ENCODE measurements at regions not wholly inside any gene's neighbourhood (a gene's known extent, or its start where the extent isn't known, plus 50 kb on each side); places are given as distances from the start of the nearest gene placed in this dataset.

DNA sequence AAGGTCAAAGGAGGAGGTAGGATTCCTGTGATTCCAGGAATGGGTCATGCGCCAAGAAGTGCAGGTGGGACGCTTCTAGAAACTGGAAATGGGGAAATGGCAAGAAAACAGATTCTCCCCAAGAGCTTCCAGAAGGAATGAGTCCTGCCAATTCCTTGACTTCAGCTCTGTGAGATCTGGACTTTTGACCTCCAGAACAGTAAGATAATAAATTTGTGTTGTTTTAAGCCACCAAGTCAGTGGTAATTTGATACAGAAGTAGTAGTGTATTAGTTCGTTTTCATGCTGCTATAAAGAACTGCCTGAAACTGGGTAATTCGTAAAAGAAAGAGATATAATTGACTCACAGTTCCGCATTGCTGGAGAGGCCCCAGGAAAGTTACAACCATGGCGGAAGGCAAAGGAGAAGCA, 178.6 kb upstream of the GALNT17 start:
- Histone ChIP-seq H3K4me3 (no peak overlapping the region), H3K27ac (no peak overlapping the region)

GRCh38 chr7:70953796-70954195, 178.1 kb upstream of the GALNT17 start:
- no peak overlapping the region for H3K4me3 ChIP-seq
- no peak overlapping the region for H3K27ac ChIP-seq

- H3K4me3 ChIP-seq = no peak overlapping the region
- H3K27ac ChIP-seq = no peak overlapping the region
Observed at GRCh38 chr7:70972693-70973092, 159.3 kb upstream of the GALNT17 start.

GRCh38 chr7:70975754-70976153, 156.2 kb upstream of the GALNT17 start:
- Histone ChIP-seq H3K4me3 (no peak overlapping the region), H3K27ac (no peak overlapping the region)

- H3K4me3 ChIP-seq = no peak overlapping the region
Observed at GRCh38 chr7:70986297-70986696, 145.6 kb upstream of the GALNT17 start.

DNA sequence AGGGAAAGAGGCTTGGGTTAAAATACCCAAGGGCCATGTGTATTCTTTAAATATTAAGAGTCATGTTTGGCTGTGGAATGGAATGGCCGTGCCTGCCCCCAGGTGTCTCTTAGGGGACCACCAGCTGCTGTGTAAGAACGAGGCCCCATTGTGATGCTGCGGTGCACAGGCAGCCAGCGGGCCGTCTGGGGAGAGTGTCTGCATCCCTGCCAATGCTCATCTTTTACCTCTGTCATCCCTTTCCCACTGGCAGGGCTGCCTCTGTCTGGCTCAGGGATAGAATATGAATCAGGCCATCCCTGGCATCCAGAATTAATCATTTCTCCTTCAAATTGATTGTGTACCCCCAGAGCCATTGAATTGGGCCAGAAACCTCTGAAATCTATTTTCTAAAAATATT, 137.8 kb upstream of the GALNT17 start:
- H3K4me3 ChIP-seq = no peak overlapping the region
- no peak overlapping the region for H3K27ac ChIP-seq

More at GRCh38 chr7:70986297-70986696, 145.6 kb upstream of the GALNT17 start:
- no peak overlapping the region for H3K27ac ChIP-seq

DNA sequence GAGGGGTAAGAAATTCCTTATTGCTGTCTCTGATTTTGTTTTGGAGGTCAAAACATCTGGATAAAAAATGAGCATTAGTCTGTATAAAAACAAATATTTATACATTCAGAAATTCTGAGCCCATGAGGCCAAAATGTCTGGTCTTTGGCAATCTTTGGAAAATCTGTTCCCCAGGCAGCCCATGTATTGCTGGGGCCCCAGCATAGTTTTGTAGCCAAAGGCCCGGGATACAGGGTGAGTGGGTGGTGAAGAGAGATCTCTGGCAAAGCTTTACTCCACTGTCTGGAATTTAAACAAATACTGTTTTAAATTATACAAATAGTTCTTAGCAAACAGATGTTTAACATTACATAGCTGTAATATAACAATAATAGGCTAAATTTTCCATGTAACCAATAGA, 134.7 kb upstream of the GALNT17 start:
- Histone ChIP-seq H3K4me3 (no peak overlapping the region), H3K27ac (peak overlapping the region in 1 of 21 experiments; percentile 42)

GRCh38 chr7:71005109-71005508, 126.8 kb upstream of the GALNT17 start:
- H3K27ac ChIP-seq = no peak overlapping the region
- no peak overlapping the region for H3K4me3 ChIP-seq

DNA sequence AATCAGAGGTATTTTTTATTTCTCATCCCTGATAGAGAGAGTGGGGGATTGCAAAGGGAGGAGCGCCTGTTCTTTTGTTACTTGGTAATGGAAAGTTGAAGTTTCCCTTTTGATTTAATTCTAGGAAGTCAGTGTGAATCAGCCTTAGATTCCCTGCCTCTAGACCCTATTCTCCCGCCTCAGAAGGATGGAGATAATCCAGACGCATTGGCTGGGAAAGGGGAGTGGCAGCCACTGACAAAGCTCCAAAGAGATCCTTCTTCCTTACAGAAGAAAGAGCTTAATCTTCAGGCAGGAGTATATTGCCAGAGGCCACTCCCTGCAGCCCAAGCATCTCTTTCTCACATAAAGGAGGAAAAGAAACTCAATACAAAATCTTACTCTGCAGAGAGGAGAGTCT, 122.3 kb upstream of the GALNT17 start:
- Histone ChIP-seq H3K27ac (no peak overlapping the region), H3K4me3 (no peak overlapping the region)

DNA sequence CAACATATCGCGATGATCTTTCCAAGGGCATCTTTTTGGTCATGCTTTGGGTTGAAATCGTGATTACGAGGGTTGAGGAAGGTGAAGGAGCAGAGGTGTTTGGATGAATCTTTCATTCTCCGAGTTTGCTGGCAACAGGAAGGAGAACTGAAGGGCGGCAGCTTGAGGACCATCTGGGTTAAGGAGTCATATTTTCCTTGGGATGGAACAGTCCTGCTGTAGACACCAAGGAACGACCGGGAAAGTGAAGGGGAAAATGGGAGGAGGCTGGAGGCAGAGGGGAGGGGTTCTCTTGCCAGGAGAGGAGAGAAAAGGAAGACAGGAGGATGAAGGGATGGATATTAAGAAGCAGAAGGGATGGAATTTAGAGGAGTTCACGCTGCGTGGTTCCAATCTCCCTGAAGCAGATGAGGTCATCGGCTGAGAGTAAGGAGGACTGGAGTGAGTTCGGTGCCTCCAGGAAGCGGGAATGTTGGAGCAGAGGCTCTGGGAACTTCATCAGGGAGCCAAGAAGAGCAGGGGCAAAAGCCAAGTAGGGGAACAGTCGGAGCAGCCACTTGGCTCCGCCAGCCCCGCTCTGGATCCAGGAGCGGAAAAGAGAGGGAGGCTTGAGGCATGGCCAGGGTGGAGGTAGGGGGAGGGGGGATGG, 116.6 kb upstream of the GALNT17 start:
- Histone ChIP-seq H3K27ac (no peak overlapping the region), H3K4me3 (no peak overlapping the region)

DNA sequence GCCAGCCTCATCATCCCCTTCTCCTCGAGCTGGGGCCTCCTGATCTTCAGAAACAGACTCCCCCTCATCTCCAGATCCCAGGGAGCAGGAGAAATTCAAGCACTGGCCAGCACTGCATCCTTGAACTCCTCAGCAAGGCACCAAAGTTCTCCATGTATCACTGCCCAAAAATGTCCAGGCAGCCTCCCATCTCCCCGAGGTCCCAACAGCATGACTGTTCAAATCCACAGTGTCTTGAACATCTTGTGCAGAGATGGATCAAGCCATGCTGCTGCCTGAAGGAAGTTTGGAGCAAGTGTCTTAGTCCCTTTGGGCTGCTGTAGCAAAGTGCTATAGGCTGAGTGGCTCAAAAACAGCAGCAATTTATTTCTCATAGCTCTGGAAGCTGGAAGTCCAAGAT, 115.5 kb upstream of the GALNT17 start:
- no peak overlapping the region for H3K27ac ChIP-seq
- H3K4me3 ChIP-seq = no peak overlapping the region

GRCh38 chr7:71017602-71018001, 114.3 kb upstream of the GALNT17 start:
- no peak overlapping the region for H3K27ac ChIP-seq
- no peak overlapping the region for H3K4me3 ChIP-seq

DNA sequence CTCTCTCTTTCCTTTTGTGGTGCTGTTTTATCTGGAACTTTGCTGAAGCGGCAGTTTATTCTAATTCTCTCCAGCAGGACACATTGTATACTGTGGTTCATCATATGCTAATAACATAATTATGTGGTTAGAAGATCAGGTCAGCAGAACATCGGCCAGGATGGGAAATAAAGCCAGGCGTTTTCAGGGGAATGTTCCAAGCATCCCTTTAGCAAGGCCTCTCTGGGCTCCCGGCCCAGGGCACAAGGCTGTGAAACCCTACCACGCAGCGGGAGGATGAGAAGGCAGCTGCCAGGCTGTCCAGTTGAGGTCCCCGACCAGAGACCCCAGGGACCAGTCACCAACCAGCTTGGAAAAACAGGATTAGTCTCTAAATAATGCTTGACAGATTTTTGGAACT, 112.2 kb upstream of the GALNT17 start:
- H3K4me3 ChIP-seq = no peak overlapping the region
- H3K27ac ChIP-seq = no peak overlapping the region

GRCh38 chr7:71021131-71021530, 110.8 kb upstream of the GALNT17 start:
- H3K27ac ChIP-seq = no peak overlapping the region
- H3K4me3 ChIP-seq = no peak overlapping the region

DNA sequence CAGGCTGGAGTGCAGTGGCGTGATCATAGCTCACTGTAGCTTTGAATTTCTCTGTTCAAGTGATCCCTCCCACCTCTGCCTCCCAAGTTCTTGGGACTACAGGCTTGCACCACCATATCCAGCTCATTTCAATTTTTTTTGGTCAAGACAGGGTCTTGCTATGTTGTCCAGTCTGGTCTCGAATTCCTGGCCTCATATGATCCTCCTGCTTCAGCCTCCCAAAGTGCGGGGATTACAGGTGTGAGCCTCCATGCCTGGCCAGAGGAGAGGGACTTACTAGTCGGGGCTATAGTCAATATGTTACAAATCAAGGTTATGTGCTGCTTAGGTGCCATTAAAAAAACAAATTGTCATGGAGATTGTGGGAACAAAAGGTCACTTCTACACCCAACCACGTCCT, 105.3 kb upstream of the GALNT17 start:
- Histone ChIP-seq H3K27ac (no peak overlapping the region), H3K4me3 (no peak overlapping the region)

- no peak overlapping the region for H3K4me3 ChIP-seq
- H3K27ac ChIP-seq = no peak overlapping the region
Observed at GRCh38 chr7:71034243-71034642, 97.7 kb upstream of the GALNT17 start.

- Histone ChIP-seq H3K27ac (no peak overlapping the region), H3K4me3 (no peak overlapping the region)
Observed at GRCh38 chr7:71042591-71042990, 89.4 kb upstream of the GALNT17 start.

DNA sequence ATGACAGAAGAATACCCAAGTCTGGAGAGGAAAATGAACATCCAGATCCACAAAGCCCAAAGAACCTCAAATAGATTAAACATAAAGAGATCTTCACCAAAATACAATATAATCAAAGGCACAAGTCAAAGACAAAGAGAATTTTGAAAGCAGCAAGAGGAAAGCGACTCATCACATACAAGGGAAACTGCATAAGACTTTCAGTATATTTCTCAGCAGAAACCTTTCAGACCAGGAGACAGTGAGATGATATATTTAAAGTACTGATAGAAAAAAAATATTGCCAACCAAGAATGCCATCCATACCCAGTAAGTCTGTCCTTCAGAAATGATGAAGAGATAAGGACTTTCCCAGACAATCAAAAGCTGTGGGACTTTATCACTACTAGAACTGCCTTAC, 81.5 kb upstream of the GALNT17 start:
- Histone ChIP-seq H3K4me3 (no peak overlapping the region), H3K27ac (no peak overlapping the region)

DNA sequence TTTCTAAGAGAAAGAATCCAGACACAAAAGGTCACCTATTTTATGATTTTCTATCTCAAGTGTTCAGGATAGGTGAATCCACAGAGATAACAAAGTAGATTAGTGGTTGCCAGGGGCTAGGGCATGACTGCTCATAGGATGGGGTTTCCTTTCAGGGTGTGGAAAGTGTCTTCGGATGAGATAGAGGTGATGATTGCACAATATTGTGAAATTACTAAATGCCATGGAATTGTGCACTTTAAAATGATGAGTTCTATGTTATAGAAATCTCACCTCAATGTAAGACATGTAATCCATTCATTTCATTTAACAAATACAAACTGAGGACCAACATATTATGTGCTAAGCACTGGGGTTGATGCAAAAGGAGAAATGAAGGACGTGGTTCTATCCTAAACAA, 76.4 kb upstream of the GALNT17 start:
- Histone ChIP-seq H3K4me3 (no peak overlapping the region), H3K27ac (no peak overlapping the region)

DNA sequence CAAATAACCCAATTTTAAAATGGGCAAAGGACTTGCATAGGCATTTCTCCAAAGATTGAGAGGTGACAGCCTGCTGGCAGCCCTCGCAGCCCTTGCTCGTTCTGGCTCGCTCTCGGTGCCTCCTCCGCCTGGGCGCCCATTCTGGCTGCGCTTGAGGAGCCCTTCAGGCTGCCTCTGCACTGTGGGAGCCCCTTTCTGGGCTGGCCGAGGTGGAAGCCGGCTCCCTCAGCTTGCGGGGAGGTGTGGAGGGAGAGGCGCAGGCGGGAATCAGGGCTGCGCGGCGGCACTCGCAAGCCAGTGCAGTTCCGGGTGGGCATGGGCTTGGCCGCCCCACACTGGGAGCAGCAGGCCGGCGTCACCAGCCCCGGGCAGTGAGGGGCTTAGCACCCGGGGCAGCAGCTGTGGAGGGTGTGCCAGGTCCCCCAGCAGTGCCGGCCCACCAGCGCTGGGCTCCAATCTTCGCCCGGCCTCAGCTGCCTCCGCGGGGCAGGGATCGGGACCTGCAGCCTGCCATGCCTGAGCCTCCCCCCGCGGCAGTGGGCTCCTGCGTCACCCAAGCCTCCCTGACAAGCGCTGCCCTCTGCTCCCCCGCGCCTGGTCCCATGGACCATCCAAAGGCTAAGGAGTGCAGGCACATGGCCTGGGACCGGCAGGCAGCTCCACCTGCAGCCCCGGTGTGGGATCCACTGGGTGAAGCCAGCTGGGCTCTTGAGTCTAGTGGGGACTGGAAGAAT, 54.0 kb upstream of the GALNT17 start:
- Histone ChIP-seq H3K4me3 (no peak overlapping the region), H3K27ac (no peak overlapping the region)

Measured in skin epidermis (tissue), 12 donors.